G401.6 (cell line): ENCODE measurements at regions not wholly inside any gene's neighbourhood (a gene's known extent, or its start where the extent isn't known, plus 50 kb on each side); places are given as distances from the start of the nearest gene placed in this dataset.

Experiments used
- FAIRE-seq: peaks from 2 replicates; lab custom pipeline; 2012; peaks lifted over from hg19 to GRCh38; lab: Jason Lieb, UNC

GRCh38 chr4:136749989-136750388 is 782.3 kb downstream of the PCDH18 start:
- FAIRE-seq = no peak

GRCh38 chr4:136748773-136749172 is 783.5 kb downstream of the PCDH18 start:
- FAIRE-seq = no peak

DNA sequence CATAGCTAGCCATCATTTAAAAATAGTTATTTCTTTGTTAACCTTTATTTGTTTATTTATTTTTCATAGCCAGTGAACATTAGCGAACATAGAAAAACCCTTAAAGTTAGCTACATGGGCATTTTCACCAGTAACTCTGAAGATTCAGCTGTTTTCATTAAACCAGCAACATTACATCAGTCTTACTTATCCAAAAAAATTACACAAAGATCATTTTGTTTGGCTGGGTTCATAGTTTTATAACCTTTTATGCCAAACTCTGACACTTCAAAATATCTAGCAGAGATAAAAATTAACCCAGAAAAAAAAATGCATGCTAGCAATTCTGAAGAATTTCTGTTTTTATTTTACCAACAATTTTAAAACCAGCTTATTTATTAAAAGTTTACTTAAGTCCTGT is 784.1 kb downstream of the PCDH18 start:
- no peak for FAIRE-seq

DNA sequence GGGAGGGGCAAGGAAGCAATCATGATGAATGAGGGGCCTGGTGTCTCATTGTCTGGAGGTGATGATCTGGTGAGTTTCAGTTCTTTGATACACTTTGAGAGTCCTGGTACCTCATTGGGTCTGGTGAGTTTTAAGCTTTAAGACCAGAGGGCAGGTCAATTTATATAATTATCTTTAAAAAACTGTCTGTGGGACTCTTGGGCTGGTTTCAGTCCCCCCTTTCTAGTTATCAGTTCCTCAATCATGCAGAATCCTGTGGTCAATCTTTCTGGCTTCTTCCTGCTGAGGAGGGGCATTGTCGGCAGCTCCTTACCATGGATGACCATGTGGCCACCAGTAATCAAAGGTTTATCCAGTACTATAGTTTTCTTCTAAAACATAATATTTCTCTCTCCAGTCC is 789.1 kb downstream of the PCDH18 start:
- no peak for FAIRE-seq

- FAIRE-seq = no peak
Measured at GRCh38 chr4:136742333-136742732, 790.0 kb downstream of the PCDH18 start.

DNA sequence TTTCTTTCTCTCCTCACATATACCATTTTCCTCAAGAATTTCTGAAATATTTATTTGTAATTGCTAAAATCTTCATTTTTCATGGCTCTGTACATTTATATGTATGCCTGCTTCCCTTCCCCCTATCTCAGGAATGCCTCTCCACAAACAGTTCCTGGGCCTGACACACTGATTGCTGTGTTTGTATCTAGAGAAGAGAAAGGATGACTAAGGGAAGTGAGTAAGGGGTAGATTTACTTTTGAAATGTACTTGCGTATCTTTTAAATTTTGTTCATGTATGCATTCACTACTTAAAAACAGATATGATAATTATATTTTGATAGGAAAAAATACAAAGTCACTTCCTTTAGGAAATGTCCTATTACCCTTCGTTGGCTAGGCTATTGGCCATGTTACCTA is 790.8 kb downstream of the PCDH18 start:
- no peak for FAIRE-seq

GRCh38 chr4:136740326-136740725 is 792.0 kb downstream of the PCDH18 start:
- no peak for FAIRE-seq

- FAIRE-seq = no peak
Measured at GRCh38 chr4:136737066-136737465, 795.2 kb downstream of the PCDH18 start.

DNA sequence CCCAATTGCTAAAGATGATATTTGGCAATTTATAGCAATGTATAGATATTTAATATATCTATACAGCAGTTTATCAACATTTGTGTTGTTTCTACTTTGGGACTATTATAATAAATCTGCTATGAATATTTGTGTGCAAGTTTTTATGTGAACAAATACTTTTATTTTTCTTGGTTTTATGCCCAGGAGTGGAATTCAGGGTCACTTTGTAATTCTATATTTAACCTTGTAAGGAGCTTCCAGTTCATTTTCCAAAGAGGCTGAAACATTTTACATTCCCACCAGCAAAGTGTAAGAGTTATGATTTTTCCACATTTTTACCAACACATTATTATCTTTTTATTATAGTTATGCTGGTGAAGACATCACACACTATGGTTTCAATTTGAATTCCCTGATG is 801.3 kb downstream of the PCDH18 start:
- FAIRE-seq = no peak

- no peak for FAIRE-seq
Measured at GRCh38 chr4:136725286-136726081, 806.8 kb downstream of the PCDH18 start.

DNA sequence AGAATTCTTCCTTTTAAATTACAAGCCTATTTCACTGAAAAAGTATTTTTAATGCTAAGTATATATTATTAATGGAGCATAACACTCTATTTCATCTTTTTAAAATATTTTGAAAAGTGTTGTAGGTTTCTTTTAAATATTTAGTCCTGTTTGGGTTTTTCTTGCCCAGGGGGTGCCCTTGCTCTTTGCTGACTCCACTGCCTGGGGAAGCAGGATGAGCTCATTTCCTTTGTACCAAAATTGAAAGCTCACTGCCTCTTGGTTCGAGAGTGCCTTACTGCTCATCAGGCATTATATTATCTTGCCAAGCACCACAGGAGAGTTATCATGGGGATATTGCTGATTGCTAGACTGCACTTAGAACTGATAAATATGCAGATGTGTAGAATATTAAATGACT is 819.2 kb downstream of the PCDH18 start:
- FAIRE-seq = no peak

DNA sequence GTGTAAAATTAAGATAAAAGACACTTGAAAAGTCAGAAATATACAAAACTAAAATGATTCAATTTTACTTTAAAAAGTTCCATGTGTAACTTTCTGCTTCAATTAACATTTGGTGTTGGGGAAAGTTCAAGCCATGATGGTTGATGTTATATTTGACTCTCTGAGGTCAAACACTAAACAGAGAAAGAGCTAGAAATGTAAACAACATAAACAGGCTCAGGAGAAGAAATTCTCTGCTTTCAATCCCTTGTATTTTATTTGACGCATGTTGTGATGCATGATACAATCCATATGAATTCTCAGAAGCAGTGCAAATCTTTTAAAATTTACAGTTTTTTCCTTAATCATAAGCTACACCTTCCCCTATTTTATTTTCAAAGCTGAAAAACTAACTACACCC is 822.4 kb downstream of the PCDH18 start:
- no peak for FAIRE-seq

DNA sequence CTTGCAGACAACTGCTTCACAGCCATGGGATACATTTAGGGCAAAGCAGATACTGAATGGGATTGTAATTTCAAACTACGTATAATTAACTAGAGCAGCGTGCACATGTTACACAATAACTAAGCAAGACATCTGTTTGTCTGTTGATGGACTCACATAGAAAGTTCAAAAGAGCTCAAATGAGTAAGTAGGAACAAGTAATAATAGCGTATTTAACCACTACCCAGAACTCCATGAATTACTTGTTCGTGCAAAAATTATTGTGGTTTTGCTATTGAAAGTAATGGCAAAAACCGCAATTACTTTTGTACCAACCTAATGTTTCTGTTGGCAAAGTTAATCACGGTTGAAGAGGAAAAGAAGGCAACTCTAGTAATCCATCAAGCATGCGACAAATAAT is 825.4 kb downstream of the PCDH18 start:
- no peak for FAIRE-seq

- no peak for FAIRE-seq
Measured at GRCh38 chr4:136699905-136700304, 832.4 kb downstream of the PCDH18 start.

DNA sequence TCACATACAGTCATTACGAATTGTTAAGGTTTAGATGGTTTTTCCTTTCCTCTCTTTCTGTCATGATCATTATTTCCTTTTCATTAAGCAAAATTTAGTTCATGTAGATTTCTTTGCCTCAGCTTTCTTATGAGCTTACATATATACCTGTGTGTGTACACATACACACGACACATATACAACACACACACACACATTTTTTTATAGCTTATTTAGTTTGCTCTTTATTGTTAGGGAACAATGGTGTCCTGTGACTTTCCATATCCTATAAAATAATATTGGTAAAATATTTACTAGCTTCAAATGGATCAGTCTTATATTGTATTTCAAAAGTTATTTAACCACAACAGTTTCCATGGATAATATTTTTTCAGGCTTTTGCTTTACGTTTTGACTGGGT is 840.7 kb downstream of the PCDH18 start:
- no peak for FAIRE-seq

DNA sequence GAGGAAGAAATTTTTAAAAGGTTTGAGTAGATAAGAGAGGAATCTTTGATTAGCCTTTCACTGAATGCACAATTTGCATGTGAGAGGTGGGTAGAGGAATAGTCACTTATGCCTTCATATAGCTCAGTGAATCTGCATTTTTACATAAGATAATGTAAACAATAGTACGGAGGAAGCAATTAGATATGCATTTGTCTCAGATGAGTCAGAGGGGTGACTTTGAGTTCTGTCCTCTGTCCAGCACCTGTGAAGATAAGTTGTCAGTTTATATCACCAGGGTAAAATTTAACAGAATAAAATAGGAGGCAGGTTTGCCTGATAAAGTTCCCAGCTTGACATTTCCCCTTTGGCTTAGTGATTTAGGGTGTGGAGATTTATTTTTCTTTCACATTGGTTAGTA is 841.9 kb downstream of the PCDH18 start:
- FAIRE-seq = no peak

DNA sequence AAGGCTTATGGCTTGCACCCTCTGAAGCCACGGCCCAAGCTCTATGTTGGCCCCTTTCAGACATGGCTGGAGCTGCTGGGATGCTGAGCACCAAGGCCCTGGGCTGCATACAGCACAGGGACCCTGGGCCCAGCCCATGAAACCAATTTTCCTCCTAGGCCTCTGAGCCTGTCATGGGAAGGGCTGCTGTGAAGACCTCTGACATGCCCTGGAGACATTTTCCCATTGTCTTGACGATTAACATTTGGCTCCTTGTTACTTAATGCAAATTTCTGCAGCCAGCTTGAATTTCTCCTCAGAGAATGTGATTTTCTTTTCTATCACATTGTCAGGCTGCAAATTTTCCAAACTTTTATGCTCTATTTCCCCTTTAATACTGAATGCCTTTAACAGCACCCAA is 844.7 kb downstream of the PCDH18 start:
- no peak for FAIRE-seq

GRCh38 chr4:136687118-136687517 is 845.2 kb downstream of the PCDH18 start:
- FAIRE-seq = no peak

- no peak for FAIRE-seq
Measured at GRCh38 chr4:136680761-136681160, 851.5 kb downstream of the PCDH18 start.

- no peak for FAIRE-seq
Measured at GRCh38 chr4:136680271-136680670, 852.0 kb downstream of the PCDH18 start.

DNA sequence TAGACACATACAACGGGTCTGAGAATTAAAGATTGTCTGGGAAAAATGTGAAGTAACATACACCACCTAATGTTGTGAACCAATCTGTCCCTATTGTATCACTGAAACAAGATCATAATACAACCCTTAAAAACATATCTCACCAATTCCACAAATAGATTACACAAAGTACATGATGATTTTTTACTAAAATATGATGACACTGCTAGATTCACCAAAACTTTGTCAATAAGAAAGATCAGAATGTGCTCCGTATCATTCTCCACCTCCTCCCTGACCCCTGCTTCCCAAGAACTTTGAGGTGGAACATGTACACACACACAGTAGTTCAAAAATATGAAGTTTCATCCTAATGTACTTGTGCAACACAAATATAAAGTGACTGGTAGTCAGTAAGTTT is 862.0 kb downstream of the PCDH18 start:
- FAIRE-seq = no peak

GRCh38 chr4:136664988-136665387 is 867.3 kb downstream of the PCDH18 start:
- FAIRE-seq = no peak

DNA sequence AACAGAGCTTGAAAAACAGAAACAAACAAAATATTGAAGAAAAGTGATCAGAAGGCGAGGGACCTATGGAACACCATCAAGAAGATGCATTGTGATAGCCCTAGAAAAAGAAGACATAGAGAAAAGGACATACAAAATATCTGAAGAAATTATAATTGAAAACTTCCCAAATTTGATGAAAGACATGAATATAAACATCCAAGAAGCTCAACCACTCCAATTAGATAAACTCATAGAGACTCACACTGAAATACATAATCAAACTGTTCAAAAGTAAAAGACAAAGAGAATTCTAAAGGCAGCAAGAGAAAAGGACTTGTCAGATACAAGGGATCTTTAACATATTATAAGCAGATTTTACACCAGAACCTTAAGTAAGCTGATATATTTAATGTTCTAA is 869.8 kb downstream of the PCDH18 start:
- FAIRE-seq = no peak

GRCh38 chr4:136653640-136654406 is 878.5 kb downstream of the PCDH18 start:
- no peak for FAIRE-seq
